ENCODE measurements at regions not wholly inside any gene's neighbourhood (a gene's known extent, or its start where the extent isn't known, plus 50 kb on each side); places are given as distances from the start of the nearest gene placed in this dataset.

DNA sequence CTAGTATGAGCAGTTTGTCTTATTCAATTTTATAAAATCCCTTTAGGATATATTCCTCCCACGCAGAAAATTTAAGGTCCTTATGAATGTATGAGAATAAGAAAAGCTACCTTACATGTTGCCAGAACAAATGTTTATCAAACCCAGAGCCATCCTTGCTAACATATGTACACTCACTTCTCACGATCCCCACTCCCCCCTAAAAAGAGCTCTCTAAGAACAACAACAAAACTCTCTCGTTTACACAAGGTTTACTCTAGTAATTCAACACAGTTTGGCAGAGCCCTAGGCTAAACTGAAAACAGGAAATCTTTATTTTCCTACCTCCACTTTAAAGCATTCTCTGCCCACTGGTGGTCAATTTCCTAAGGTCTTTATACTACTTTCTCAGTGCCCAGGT, 504.9 kb downstream of the ZEB2 start:
- no peak for DNase-seq (ENCODE audit: low read depth)
- H3K4me3 ChIP-seq (ENCODE audit: low read length) = no peak overlapping the region
- TF ChIP-seq, protein P1, sequence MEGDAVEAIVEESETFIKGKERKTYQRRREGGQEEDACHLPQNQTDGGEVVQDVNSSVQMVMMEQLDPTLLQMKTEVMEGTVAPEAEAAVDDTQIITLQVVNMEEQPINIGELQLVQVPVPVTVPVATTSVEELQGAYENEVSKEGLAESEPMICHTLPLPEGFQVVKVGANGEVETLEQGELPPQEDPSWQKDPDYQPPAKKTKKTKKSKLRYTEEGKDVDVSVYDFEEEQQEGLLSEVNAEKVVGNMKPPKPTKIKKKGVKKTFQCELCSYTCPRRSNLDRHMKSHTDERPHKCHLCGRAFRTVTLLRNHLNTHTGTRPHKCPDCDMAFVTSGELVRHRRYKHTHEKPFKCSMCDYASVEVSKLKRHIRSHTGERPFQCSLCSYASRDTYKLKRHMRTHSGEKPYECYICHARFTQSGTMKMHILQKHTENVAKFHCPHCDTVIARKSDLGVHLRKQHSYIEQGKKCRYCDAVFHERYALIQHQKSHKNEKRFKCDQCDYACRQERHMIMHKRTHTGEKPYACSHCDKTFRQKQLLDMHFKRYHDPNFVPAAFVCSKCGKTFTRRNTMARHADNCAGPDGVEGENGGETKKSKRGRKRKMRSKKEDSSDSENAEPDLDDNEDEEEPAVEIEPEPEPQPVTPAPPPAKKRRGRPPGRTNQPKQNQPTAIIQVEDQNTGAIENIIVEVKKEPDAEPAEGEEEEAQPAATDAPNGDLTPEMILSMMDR (conservative IDR thresholded peaks at IDR 0.05; ENCODE audit: low read length) = no peak

DNA sequence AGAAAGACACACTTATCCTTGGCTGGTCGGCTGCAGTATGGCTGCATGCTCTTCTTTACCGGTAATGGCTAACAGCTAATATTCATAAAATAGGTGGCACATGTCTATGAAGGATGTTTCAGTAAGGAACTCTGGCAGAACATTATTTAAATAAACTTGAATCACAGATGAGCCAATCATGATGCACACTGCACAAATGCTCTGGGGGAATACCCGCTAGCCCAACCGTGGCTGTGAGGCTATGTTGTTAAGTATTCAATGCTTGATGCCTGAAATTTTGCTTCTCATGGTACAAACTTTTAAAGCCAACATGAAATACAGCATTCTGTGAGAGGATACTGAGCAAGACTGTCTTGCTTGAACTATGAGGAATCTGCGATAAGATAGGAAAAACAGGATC, 505.8 kb downstream of the ZEB2 start:
- H3K4me3 ChIP-seq (ENCODE audit: low read length) = no peak overlapping the region
- peak; percentile 42 for DNase-seq (ENCODE audit: low read depth)
- TF ChIP-seq, protein P1 (conservative IDR thresholded peaks at IDR 0.05; ENCODE audit: low read length) = no peak

GRCh38 chr2:144012304-144012703, 507.6 kb downstream of the ZEB2 start:
- TF ChIP-seq, protein P1 (conservative IDR thresholded peaks at IDR 0.05; ENCODE audit: low read length) = no peak
- H3K4me3 ChIP-seq (ENCODE audit: low read length) = no peak overlapping the region
- DNase-seq (ENCODE audit: low read depth) = no peak

- TF ChIP-seq, protein P1 (conservative IDR thresholded peaks at IDR 0.05; ENCODE audit: low read length) = no peak
- no peak overlapping the region for H3K4me3 ChIP-seq (ENCODE audit: low read length)
- DNase-seq (ENCODE audit: low read depth) = no peak
These were observed 508.4 kb downstream of the ZEB2 start for GRCh38 chr2:144011553-144011952.

DNA sequence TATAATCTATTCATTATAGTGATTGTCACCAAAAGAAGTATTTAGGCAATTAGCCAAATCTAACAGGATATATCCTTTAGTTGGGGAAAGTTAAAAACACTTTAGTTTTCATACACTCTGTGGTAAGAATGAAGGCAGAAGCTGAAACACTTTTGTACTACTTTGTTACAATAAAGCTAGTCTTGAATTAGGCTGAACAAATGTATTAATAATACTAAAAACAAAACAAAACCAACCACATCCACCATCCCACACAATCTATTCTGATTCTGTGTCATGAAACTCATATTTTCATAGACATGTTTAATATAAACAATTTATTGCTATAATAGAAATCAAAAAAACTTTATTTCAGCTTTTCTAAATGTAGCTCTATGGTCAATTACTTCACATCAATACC, 508.8 kb downstream of the ZEB2 start:
- TF ChIP-seq, protein P1 (conservative IDR thresholded peaks at IDR 0.05; ENCODE audit: low read length) = no peak
- H3K4me3 ChIP-seq (ENCODE audit: low read length) = no peak overlapping the region

GRCh38 chr2:144010096-144010836, 509.7 kb downstream of the ZEB2 start:
- no peak for DNase-seq (ENCODE audit: low read depth)
- H3K4me3 ChIP-seq (ENCODE audit: low read length) = no peak overlapping the region
- TF ChIP-seq, protein P1 (conservative IDR thresholded peaks at IDR 0.05; ENCODE audit: low read length) = no peak

More for the DNA sequence above, 508.8 kb downstream of the ZEB2 start:
- DNase-seq (ENCODE audit: low read depth) = no peak

GRCh38 chr2:144006139-144006538, 513.8 kb downstream of the ZEB2 start:
- DNase-seq (ENCODE audit: low read depth) = no peak
- TF ChIP-seq, protein P1 (conservative IDR thresholded peaks at IDR 0.05; ENCODE audit: low read length) = no peak
- H3K4me3 ChIP-seq (ENCODE audit: low read length) = no peak overlapping the region
